Keratinocyte (primary cell): ENCODE measurements at regions not wholly inside any gene's neighbourhood (a gene's known extent, or its start where the extent isn't known, plus 50 kb on each side); places are given as distances from the start of the nearest gene placed in this dataset.

Source experiments
- DNase-seq: peaks from one replicate; pipeline ENCODE4 v3.0.0-alpha.2; 2011; ENCODE audit warnings: low read depth, missing footprints, low spot score
- FAIRE-seq: peaks from 2 replicates; lab custom pipeline; 2011; peaks lifted over from hg19 to GRCh38; lab: Jason Lieb, UNC
- H2AFZ ChIP-seq: 2 replicates; pipeline ENCODE4 v1.6.0; 2012; ENCODE audit warnings: low read length, control low read depth, inconsistent platforms; ENCODE audit not compliant: control insufficient read depth
- H3K27ac ChIP-seq: 2 replicates; pipeline ENCODE4 v1.5.1; 2011; ENCODE audit warnings: low read length; ENCODE audit not compliant: control insufficient read depth, insufficient read depth
- H3K27me3 ChIP-seq: 3 replicates; pipeline ENCODE4 v1.6.0; 2011; ENCODE audit warnings: low read length; ENCODE audit not compliant: control insufficient read depth, insufficient read depth; ENCODE audit errors: extremely low read depth
- H3K36me3 ChIP-seq, 2 experiments: 2 replicates in 1 of 2; 3 replicates in 1 of 2; pipeline ENCODE4 v1.5.1; 2011; ENCODE audit warnings: low read length in 2 of 2, mild to moderate bottlenecking in 1 of 2; ENCODE audit not compliant: control insufficient read depth in 2 of 2, insufficient read depth in 2 of 2; ENCODE audit errors: extremely low read depth in 1 of 2
- H3K4me1 ChIP-seq: 3 replicates; pipeline ENCODE4 v1.5.1; 2011; ENCODE audit warnings: low read length; ENCODE audit not compliant: control insufficient read depth, insufficient read depth; ENCODE audit errors: extremely low read depth
- H3K4me2 ChIP-seq: 3 replicates; pipeline ENCODE4 v1.6.0; 2011; ENCODE audit warnings: low read depth, low read length; ENCODE audit not compliant: control insufficient read depth, insufficient read depth; ENCODE audit errors: extremely low read depth
- H3K4me3 ChIP-seq, 3 experiments: fragments of 200-600 bp in 1 of 3; sonication (generic) in 1 of 3; 2 replicates in 2 of 3; 3 replicates in 1 of 3; pipeline ENCODE4 v1.5.1; 2011 to 2016; ENCODE audit warnings: low read length in 3 of 3, mild to moderate bottlenecking in 3 of 3, control low read depth in 2 of 3, inconsistent platforms in 1 of 3, low read depth in 1 of 3, mixed read lengths in 1 of 3, mixed run types in 1 of 3, moderate library complexity in 1 of 3; ENCODE audit not compliant: control insufficient read depth in 2 of 3, insufficient read depth in 2 of 3; ENCODE audit errors: extremely low read depth in 1 of 3
- H3K79me2 ChIP-seq: 2 replicates; pipeline ENCODE4 v1.6.0; 2012; ENCODE audit warnings: low read length; ENCODE audit not compliant: control insufficient read depth, insufficient read depth
- H3K9ac ChIP-seq: 3 replicates; pipeline ENCODE4 v1.6.0; 2011; ENCODE audit warnings: low read length; ENCODE audit not compliant: control insufficient read depth, insufficient read depth; ENCODE audit errors: extremely low read depth
- H3K9me1 ChIP-seq: 3 replicates; pipeline ENCODE4 v1.6.0; 2011; ENCODE audit warnings: low read length; ENCODE audit not compliant: control insufficient read depth, insufficient read depth; ENCODE audit errors: extremely low read depth
- H3K9me3 ChIP-seq: 2 replicates; pipeline ENCODE4 v1.5.1; 2012; ENCODE audit warnings: low read depth, low read length; ENCODE audit not compliant: control insufficient read depth
- H4K20me1 ChIP-seq: 3 replicates; pipeline ENCODE4 v1.6.0; 2011; ENCODE audit warnings: low read length; ENCODE audit not compliant: control insufficient read depth, insufficient read depth; ENCODE audit errors: extremely low read depth
- CTCF ChIP-seq, 3 experiments: IDR thresholded peaks in 1 of 3; conservative IDR thresholded peaks in 1 of 3; optimal IDR thresholded peaks in 1 of 3; 2 replicates in 2 of 3; 3 replicates in 1 of 3; pipeline versions ENCODE3 to v1.5.1; 2011; ENCODE audit warnings: low read length in 3 of 3, mild to moderate bottlenecking in 3 of 3, moderate library complexity in 2 of 3, control low read depth in 1 of 3, inconsistent platforms in 1 of 3; ENCODE audit not compliant: insufficient read depth in 2 of 3; ENCODE audit errors: extremely low read depth in 1 of 3
- EZH2 ChIP-seq: IDR thresholded peaks from one replicate; pipeline ENCODE4 v1.6.1; 2012; ENCODE audit warnings: inconsistent platforms, mild to moderate bottlenecking, low read length, moderate library complexity
- dilution Hi-C: fragments of 300-500 bp; cut with MboI; formaldehyde crosslinking; loops from one replicate; pipeline ENCODE4 v1.7.0; 2020; ENCODE audit warnings: low sequenced_read_pairs; ENCODE audit not compliant: extremely low pct_ligation_motif_present

GRCh38 chr2:180413336-180413735 is 406.2 kb upstream of the CWC22 start:
- no peak overlapping the region for H3K27ac ChIP-seq
- no peak overlapping the region for H3K4me2 ChIP-seq
- TF ChIP-seq EZH2 (no peak), CTCF (optimal IDR thresholded peaks at IDR 0.05 in 1 of 3, IDR thresholded peaks at IDR 0.05 in 1 of 3, conservative IDR thresholded peaks at IDR 0.05 in 1 of 3; ENCODE audit: extremely low read depth in 1 of 3, insufficient read depth in 2 of 3, low read length in 3 of 3) (no peak)
- H3K9ac ChIP-seq = no peak overlapping the region
- H3K9me3 ChIP-seq = no peaks in the 10 kb centered on the region
- no peaks in the 10 kb centered on the region for H4K20me1 ChIP-seq
- no peak for DNase-seq
- dilution Hi-C loops = no loop called here
- no peaks in the 10 kb centered on the region for H3K4me1 ChIP-seq
- no peak overlapping the region for H2AFZ ChIP-seq
- H3K9me1 ChIP-seq = no peaks in the 10 kb centered on the region
- FAIRE-seq = no peak
- no peaks in the 10 kb centered on the region for H3K27me3 ChIP-seq
- no peak overlapping the region for H3K4me3 ChIP-seq
- no peaks in the 10 kb centered on the region for H3K79me2 ChIP-seq
- no peaks in the 10 kb centered on the region for H3K36me3 ChIP-seq

DNA sequence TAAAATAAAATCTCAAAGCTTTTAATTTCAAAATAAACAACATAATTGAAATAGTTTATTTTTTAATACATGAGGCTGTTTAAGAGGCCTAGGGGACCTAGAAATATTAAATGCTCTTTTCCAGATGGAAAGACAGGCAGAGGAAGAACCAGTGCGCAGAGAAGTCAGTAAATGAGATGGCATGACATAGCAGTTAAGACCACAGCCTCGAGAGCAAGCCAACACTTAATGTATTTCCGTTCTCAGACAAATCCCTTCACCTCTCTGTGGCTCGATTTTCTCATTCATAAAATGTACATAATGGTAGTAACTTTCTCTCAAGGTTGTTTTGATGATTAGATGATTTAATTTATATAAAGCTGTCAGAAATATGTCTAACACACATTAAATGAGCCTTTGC is 405.1 kb upstream of the CWC22 start:
- H3K4me3 ChIP-seq = no peak overlapping the region
- H3K4me2 ChIP-seq = no peak overlapping the region
- no peaks in the 10 kb centered on the region for H3K9me1 ChIP-seq
- no peaks in the 10 kb centered on the region for H3K27me3 ChIP-seq
- H3K27ac ChIP-seq = no peak overlapping the region
- no peak overlapping the region for H2AFZ ChIP-seq
- H3K9me3 ChIP-seq = no peaks in the 10 kb centered on the region
- no peak for TF ChIP-seq EZH2
- no peak for TF ChIP-seq CTCF (optimal IDR thresholded peaks at IDR 0.05 in 1 of 3, IDR thresholded peaks at IDR 0.05 in 1 of 3, conservative IDR thresholded peaks at IDR 0.05 in 1 of 3; ENCODE audit: extremely low read depth in 1 of 3, insufficient read depth in 2 of 3, low read length in 3 of 3)
- no peak for FAIRE-seq
- no peak overlapping the region for H3K9ac ChIP-seq
- no peaks in the 10 kb centered on the region for H3K79me2 ChIP-seq
- DNase-seq = no peak
- dilution Hi-C loops = no loop called here
- no peaks in the 10 kb centered on the region for H3K4me1 ChIP-seq
- no peaks in the 10 kb centered on the region for H3K36me3 ChIP-seq
- no peaks in the 10 kb centered on the region for H4K20me1 ChIP-seq
